Caco-2 (cell line): ENCODE measurements at regions not wholly inside any gene's neighbourhood (a gene's known extent, or its start where the extent isn't known, plus 50 kb on each side); places are given as distances from the start of the nearest gene placed in this dataset.

Experiments
- BruUV-seq: library from RNA; stranded (reverse); fragments of 400-500 nt; replicated peaks from 2 replicates; lab custom pipeline; 2021; lab: Mats Ljungman, UMichigan
- CTCF ChIA-PET: fragments of 300-600 bp; sonication (Branson Sonifier 250); formaldehyde crosslinking; loops from one replicate; lab custom pipeline; 2022; ENCODE audit warnings: antibody characterized with exemption; lab: Charles Lee
- POLR2A ChIA-PET: fragments of 300-600 bp; sonication (Branson Sonifier 250); formaldehyde crosslinking; loops from one replicate; lab custom pipeline; 2022; ENCODE audit warnings: antibody characterized with exemption; lab: Charles Lee
- DNase-seq, 2 experiments: peaks; one replicate each; pipeline versions ENCODE4 v3.0.0 to v3.0.0-alpha.2; 2020 to 2022
- H3K27me3 ChIP-seq: replicated peaks from 2 replicates; pipeline ENCODE4 v1.6.0; 2011; ENCODE audit warnings: low read length; ENCODE audit not compliant: control insufficient read depth, insufficient read depth
- H3K36me3 ChIP-seq: 2 replicates; pipeline ENCODE4 v1.5.1; 2011; ENCODE audit warnings: low read length; ENCODE audit not compliant: control insufficient read depth, insufficient read depth
- H3K4me1 ChIP-seq: fragments of 250-450 bp; sonication (Bioruptor Pico); 2 replicates; pipeline ENCODE4 v1.5.1; 2020; ENCODE audit warnings: mild to moderate bottlenecking
- H3K4me3 ChIP-seq: 2 replicates; pipeline ENCODE4 v1.5.1; 2011; ENCODE audit warnings: low read depth, mild to moderate bottlenecking, control low read depth, low read length
- H3K9me3 ChIP-seq: fragments of 250-450 bp; sonication (Bioruptor Pico); 2 replicates; pipeline ENCODE4 v1.5.1; 2020; ENCODE audit warnings: mild to moderate bottlenecking, moderate library complexity
- H3K27ac Mint-ChIP-seq: one replicate; pipeline ENCODE4 v1.8.0; 2022; ENCODE audit warnings: mixed read lengths; ENCODE audit not compliant: unreplicated experiment
- H3K27me3 Mint-ChIP-seq: one replicate; pipeline ENCODE4 v1.8.0; 2022; ENCODE audit warnings: mixed read lengths; ENCODE audit not compliant: insufficient read depth, unreplicated experiment
- H3K36me3 Mint-ChIP-seq: one replicate; pipeline ENCODE4 v1.8.0; 2022; ENCODE audit warnings: mild to moderate bottlenecking, mixed read lengths; ENCODE audit not compliant: insufficient read depth, unreplicated experiment
- H3K4me1 Mint-ChIP-seq: one replicate; pipeline ENCODE4 v1.8.0; 2022; ENCODE audit warnings: low read depth, mixed read lengths; ENCODE audit not compliant: unreplicated experiment
- H3K4me3 Mint-ChIP-seq: one replicate; pipeline ENCODE4 v1.8.0; 2022; ENCODE audit warnings: mild to moderate bottlenecking, moderate library complexity, mixed read lengths; ENCODE audit not compliant: unreplicated experiment
- H3K9me3 Mint-ChIP-seq: one replicate; pipeline ENCODE4 v1.8.0; 2022; ENCODE audit warnings: mixed read lengths; ENCODE audit not compliant: unreplicated experiment
- intact Hi-C: fragments of 100-400 bp; cut with micrococcal nuclease; formaldehyde crosslinking; loops from one replicate; pipeline ENCODE4 v1.10.0; 2022; ENCODE audit not compliant: unreplicated experiment
- TF ChIP-seq, protein P1 (sequence below), 2 experiments: fragments of 200-600 bp in 1 of 2; IDR thresholded peaks; 1 replicate in 1 of 2; 2 replicates in 1 of 2; pipeline versions ENCODE4 v1.5.1 to v1.8.0; 2011 to 2022; ENCODE audit warnings: antibody characterized with exemption in 1 of 2, control low read depth in 1 of 2, inconsistent platforms in 1 of 2, low read depth in 1 of 2, low read length in 1 of 2, mild to moderate bottlenecking in 1 of 2, moderate library complexity in 1 of 2; ENCODE audit not compliant: insufficient read depth in 1 of 2, severe bottlenecking in 1 of 2, unreplicated experiment in 1 of 2

DNA sequence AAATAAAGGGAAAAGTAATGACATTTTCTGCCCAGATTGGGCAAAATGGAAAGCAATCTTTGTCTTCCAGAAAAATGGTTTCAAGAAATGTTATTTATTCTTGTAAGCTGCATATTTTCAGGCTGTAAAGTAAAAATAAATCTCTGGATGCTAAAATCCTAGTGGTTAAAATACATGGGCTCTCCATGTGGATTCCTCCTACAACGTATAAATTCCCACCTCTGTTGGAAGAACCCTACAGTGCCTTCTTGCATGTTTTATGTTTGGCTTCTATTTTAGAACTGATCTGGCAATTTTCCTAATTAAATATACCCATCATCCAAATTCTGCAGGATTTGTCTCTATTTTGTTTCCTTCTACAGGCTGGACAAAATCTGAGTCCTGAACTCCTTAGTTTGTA is 528.9 kb downstream of the COL12A1 start:
- DNase-seq, result no peak
- Histone ChIP-seq H3K4me1 (no peaks in the 10 kb centered on the region), H3K4me3 (no peak overlapping the region), H3K9me3 (no peaks in the 10 kb centered on the region), H3K36me3 (no peaks in the 10 kb centered on the region), H3K27me3 (no peaks in the 10 kb centered on the region)
- H3K4me3 Mint-ChIP-seq, result no peak overlapping the region
- intact Hi-C loops, result no loop called here
- no peaks in the 10 kb centered on the region for H3K9me3 Mint-ChIP-seq
- H3K36me3 Mint-ChIP-seq, result no peaks in the 10 kb centered on the region
- no TSS peak for BruUV-seq
- ChIA-PET CTCF (no interaction called here), POLR2A (no interaction called here)
- H3K27ac Mint-ChIP-seq, result no peak overlapping the region
- no peaks in the 10 kb centered on the region for H3K4me1 Mint-ChIP-seq
- H3K27me3 Mint-ChIP-seq, result no peaks in the 10 kb centered on the region
- TF ChIP-seq, protein P1, sequence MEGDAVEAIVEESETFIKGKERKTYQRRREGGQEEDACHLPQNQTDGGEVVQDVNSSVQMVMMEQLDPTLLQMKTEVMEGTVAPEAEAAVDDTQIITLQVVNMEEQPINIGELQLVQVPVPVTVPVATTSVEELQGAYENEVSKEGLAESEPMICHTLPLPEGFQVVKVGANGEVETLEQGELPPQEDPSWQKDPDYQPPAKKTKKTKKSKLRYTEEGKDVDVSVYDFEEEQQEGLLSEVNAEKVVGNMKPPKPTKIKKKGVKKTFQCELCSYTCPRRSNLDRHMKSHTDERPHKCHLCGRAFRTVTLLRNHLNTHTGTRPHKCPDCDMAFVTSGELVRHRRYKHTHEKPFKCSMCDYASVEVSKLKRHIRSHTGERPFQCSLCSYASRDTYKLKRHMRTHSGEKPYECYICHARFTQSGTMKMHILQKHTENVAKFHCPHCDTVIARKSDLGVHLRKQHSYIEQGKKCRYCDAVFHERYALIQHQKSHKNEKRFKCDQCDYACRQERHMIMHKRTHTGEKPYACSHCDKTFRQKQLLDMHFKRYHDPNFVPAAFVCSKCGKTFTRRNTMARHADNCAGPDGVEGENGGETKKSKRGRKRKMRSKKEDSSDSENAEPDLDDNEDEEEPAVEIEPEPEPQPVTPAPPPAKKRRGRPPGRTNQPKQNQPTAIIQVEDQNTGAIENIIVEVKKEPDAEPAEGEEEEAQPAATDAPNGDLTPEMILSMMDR (IDR thresholded peaks at IDR 0.05; ENCODE audit: insufficient read depth in 1 of 2, low read depth in 1 of 2, low read length in 1 of 2, severe bottlenecking in 1 of 2, unreplicated experiment in 1 of 2), result no peak

- TF ChIP-seq, protein P1 (IDR thresholded peaks at IDR 0.05; ENCODE audit: insufficient read depth in 1 of 2, low read depth in 1 of 2, low read length in 1 of 2, severe bottlenecking in 1 of 2, unreplicated experiment in 1 of 2), result no peak
- H3K4me1 Mint-ChIP-seq, result no peaks in the 10 kb centered on the region
- ChIA-PET CTCF (no interaction called here), POLR2A (no interaction called here)
- H3K36me3 ChIP-seq, result no peaks in the 10 kb centered on the region
- no peaks in the 10 kb centered on the region for H3K27me3 Mint-ChIP-seq
- no peaks in the 10 kb centered on the region for H3K27me3 ChIP-seq
- H3K4me1 ChIP-seq, result no peaks in the 10 kb centered on the region
- intact Hi-C loops, result no loop called here
- no peak overlapping the region for H3K27ac Mint-ChIP-seq
- H3K4me3 Mint-ChIP-seq, result no peak overlapping the region
- no peaks in the 10 kb centered on the region for H3K36me3 Mint-ChIP-seq
- H3K9me3 ChIP-seq, result no peaks in the 10 kb centered on the region
- DNase-seq, result no peak
- H3K4me3 ChIP-seq, result no peak overlapping the region
- H3K9me3 Mint-ChIP-seq, result no peaks in the 10 kb centered on the region
- no TSS peak for BruUV-seq
Observed at GRCh38 chr6:74674377-74674776, 531.5 kb downstream of the COL12A1 start.

- POLR2A ChIA-PET, result no interaction called here
- no peak overlapping the region for H3K27ac Mint-ChIP-seq
Observed at GRCh38 chr6:74671558-74672025, 534.3 kb downstream of the COL12A1 start.

More at GRCh38 chr6:74671558-74672025, 534.3 kb downstream of the COL12A1 start:
- Histone ChIP-seq H3K27me3 (no peaks in the 10 kb centered on the region), H3K36me3 (no peaks in the 10 kb centered on the region), H3K4me1 (no peaks in the 10 kb centered on the region), H3K9me3 (no peaks in the 10 kb centered on the region), H3K4me3 (no peak overlapping the region)
- BruUV-seq, result no TSS peak
- Mint-ChIP-seq H3K27me3 (no peaks in the 10 kb centered on the region), H3K4me1 (no peaks in the 10 kb centered on the region), H3K36me3 (no peaks in the 10 kb centered on the region), H3K4me3 (no peak overlapping the region), H3K9me3 (no peaks in the 10 kb centered on the region)
- CTCF ChIA-PET, result interaction anchor here (0.6 kb wide), 1 partner anchor 881 kb away, joined by 5 read pairs; no protein-coding TSS in a partner anchor
- no peak for DNase-seq
- intact Hi-C loops, result no loop called here
- TF ChIP-seq, protein P1 (IDR thresholded peaks at IDR 0.05; ENCODE audit: insufficient read depth in 1 of 2, low read depth in 1 of 2, low read length in 1 of 2, severe bottlenecking in 1 of 2, unreplicated experiment in 1 of 2), result no peak
